ENCODE measurements at regions not wholly inside any gene's neighbourhood (a gene's known extent, or its start where the extent isn't known, plus 50 kb on each side); places are given as distances from the start of the nearest gene placed in this dataset.
"Not testable (repeated sequence)": the region's sequence is repeated elsewhere in the genome, so short reads cannot be mapped to it uniquely, and the experiment has no call there.

DNA sequence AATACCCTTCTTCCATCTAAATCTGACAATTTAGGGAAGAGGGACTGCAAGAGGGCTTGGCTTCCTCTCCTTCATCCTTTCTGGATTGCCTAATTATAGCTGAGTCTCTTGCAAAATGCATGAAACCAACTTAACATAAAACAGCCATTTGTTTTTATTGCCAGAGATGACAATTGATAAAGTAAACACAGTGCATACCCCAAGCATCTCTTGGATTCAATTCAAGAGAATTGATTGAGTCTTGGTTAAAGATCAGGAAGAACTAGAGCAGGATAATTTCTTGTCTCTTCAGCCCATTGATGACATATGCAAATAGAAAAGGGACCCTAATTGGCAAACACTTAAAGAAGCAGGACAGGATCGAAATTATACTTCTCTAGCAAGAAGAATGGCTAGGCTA lies 617.1 kb upstream of the PTBP2 start:
- no peaks in the 10 kb centered on the region for H3K27me3 Mint-ChIP-seq
- no peaks in the 10 kb centered on the region for H3K4me1 Mint-ChIP-seq (ENCODE audit: low read depth)
- H3K9me3 Mint-ChIP-seq = peaks cover 7% of the 10 kb centered on the region
- no peaks in the 10 kb centered on the region for H3K36me3 Mint-ChIP-seq (ENCODE audit: low read depth)
- H3K27ac Mint-ChIP-seq = no peak overlapping the region
- no peak overlapping the region for H3K4me3 Mint-ChIP-seq

DNA sequence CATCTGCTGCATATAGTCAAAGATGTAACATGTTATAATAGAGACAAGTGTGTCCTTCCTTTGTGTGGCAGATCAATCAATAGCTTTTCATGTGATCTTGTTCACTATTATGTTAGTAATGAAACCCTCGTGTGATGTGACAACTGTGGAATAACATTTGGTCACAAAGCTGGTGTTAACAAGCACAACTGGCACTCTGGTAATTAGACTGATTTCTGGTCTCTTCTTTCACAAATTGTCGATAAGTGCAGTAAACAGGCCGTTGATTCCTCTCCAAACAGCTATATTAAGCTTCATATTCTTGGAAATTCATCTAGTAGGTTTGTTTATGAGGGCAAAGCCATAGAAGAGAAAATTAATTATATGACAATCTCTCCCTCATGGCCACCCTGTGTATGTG lies 616.7 kb upstream of the PTBP2 start:
- no peaks in the 10 kb centered on the region for H3K4me1 Mint-ChIP-seq (ENCODE audit: low read depth)
- H3K27ac Mint-ChIP-seq = no peak overlapping the region
- H3K4me3 Mint-ChIP-seq = no peak overlapping the region
- H3K9me3 Mint-ChIP-seq = peaks cover 7% of the 10 kb centered on the region
- H3K27me3 Mint-ChIP-seq = no peaks in the 10 kb centered on the region
- no peaks in the 10 kb centered on the region for H3K36me3 Mint-ChIP-seq (ENCODE audit: low read depth)

DNA sequence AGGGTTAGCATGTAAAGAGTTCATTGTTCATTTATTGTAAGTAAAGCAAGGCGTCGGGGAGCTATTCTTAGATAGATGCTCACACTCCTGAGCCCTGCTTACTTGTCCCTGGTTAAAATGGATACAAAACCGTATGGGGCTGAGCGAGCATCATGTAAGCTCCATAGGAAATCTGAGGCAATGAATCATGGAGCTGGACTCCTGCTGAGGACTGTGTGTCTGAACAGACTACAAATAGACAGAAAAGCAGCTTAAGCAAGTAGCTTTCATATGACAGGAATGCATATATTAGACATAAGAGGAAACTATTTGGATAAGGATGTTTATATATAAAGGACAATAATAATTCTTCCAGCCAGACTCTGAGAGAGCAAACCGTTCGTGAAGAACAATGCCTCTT lies 604.9 kb upstream of the PTBP2 start:
- Mint-ChIP-seq H3K9me3 (peaks cover 7% of the 10 kb centered on the region), H3K4me3 (no peak overlapping the region), H3K27me3 (no peaks in the 10 kb centered on the region), H3K36me3 (ENCODE audit: low read depth) (no peaks in the 10 kb centered on the region), H3K27ac (no peak overlapping the region), H3K4me1 (ENCODE audit: low read depth) (no peaks in the 10 kb centered on the region)

DNA sequence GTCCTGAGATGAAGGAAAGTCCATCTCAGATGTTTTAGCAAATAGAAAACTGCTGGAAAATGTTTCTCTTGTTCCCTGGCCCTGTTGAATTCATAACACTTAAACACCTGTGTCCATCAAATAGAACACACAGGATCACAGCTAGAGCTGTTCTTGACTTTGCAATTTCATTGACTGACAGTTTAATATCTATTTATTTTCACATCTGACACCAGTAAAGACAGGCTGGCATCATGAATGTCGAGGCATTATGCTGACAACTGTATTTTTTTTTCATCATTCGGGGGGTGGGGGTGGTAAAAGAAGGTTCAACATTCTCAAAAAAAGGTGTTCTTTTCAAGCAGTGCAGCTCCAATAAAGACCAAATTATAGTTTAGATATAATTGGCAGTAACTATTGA lies 591.2 kb upstream of the PTBP2 start:
- peaks cover 10% of the 10 kb centered on the region for H3K9me3 Mint-ChIP-seq
- no peak overlapping the region for H3K27ac Mint-ChIP-seq
- H3K36me3 Mint-ChIP-seq (ENCODE audit: low read depth) = no peaks in the 10 kb centered on the region
- no peaks in the 10 kb centered on the region for H3K4me1 Mint-ChIP-seq (ENCODE audit: low read depth)
- H3K4me3 Mint-ChIP-seq = no peak overlapping the region
- no peaks in the 10 kb centered on the region for H3K27me3 Mint-ChIP-seq

DNA sequence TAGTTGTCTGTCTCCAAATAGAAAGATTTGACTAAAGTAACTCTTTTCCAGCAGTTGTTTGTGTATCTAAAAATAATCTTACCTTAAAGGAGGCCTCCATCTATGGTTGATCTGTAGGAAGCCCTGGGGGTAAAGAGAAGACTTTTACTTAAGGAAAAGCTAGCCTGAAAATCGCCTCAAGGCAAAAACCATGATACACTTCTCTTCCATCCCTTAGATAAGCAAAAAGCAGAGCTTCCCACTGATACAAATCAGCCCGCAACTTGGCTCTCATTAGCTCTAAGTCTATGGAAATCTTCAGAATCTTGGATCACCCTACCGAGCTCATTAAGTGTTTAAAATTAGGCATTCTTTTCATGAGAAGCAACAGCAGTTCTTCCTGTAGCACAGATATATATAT lies 576.9 kb upstream of the PTBP2 start:
- peaks cover 6% of the 10 kb centered on the region for H3K9me3 Mint-ChIP-seq
- H3K36me3 Mint-ChIP-seq (ENCODE audit: low read depth) = no peaks in the 10 kb centered on the region
- H3K27me3 Mint-ChIP-seq = no peaks in the 10 kb centered on the region
- no peaks in the 10 kb centered on the region for H3K4me1 Mint-ChIP-seq (ENCODE audit: low read depth)
- no peak overlapping the region for H3K4me3 Mint-ChIP-seq
- H3K27ac Mint-ChIP-seq = no peak overlapping the region

DNA sequence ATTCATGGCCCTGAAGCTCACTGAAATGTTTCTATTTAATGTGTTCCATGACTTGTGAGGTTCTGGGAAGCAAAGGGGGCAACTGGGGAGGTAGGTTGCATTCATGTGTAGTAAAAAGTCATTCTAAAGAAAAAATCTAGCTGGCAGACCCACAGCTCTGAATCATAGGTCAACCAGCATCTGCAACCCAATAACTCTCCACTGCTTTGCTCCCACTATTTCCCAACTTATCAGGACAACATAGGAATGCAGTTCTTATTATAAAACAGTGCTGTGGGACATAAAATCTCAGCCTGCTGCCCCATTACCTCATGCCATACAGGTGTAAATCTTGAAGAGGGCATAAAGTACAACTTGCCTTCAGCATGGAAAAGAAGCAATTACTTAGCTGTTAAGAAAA lies 576.1 kb upstream of the PTBP2 start:
- H3K27me3 Mint-ChIP-seq = no peaks in the 10 kb centered on the region
- H3K4me3 Mint-ChIP-seq = no peak overlapping the region
- peaks cover 6% of the 10 kb centered on the region for H3K9me3 Mint-ChIP-seq
- no peak overlapping the region for H3K27ac Mint-ChIP-seq
- H3K36me3 Mint-ChIP-seq (ENCODE audit: low read depth) = no peaks in the 10 kb centered on the region
- H3K4me1 Mint-ChIP-seq (ENCODE audit: low read depth) = no peaks in the 10 kb centered on the region

DNA sequence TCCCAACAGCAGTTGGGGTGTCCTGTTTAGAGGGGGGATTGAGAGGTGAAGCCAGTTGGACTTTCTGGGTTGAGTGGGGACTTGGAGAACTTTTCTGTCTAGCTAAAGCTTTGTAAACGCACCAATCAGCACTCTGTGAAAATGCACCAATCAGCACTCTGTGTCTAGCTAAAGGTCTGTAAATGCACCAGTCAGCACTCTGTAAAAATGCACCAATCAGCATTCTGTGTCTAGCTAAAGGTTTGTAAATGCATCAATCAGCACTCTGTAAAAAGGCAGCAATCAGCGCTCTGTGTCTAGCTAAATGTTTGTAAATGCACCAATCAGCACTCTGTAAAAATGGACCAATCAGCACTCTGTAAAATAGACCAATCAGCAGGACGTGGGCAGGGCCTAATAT lies 568.6 kb upstream of the PTBP2 start:
- H3K9me3 Mint-ChIP-seq; H3K4me1 Mint-ChIP-seq (ENCODE audit: low read depth); H3K27ac Mint-ChIP-seq; H3K4me3 Mint-ChIP-seq; H3K27me3 Mint-ChIP-seq; H3K36me3 Mint-ChIP-seq (ENCODE audit: low read depth): not testable (repeated sequence)

DNA sequence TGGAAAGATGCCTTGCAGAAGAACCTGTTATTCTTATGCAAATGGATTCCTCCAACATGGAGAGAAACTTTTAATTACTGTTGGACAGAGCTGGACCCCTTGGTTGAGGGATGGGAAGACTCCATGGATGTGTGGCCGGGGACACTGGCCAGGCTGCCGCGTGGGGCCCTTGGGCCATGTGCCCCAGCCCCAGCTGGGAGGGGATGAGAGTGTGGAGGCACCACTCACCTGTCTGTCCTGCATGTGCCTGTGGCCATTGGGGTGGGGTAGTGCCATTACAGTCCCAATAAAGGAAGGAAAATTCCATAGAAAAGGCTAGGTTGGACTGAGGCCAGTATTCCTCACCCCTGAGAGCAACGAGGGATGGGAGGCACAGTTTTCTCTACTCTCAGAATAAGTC lies 564.5 kb upstream of the PTBP2 start:
- Mint-ChIP-seq H3K9me3 (peaks cover 5% of the 10 kb centered on the region), H3K36me3 (ENCODE audit: low read depth) (no peaks in the 10 kb centered on the region), H3K27ac (no peak overlapping the region)

DNA sequence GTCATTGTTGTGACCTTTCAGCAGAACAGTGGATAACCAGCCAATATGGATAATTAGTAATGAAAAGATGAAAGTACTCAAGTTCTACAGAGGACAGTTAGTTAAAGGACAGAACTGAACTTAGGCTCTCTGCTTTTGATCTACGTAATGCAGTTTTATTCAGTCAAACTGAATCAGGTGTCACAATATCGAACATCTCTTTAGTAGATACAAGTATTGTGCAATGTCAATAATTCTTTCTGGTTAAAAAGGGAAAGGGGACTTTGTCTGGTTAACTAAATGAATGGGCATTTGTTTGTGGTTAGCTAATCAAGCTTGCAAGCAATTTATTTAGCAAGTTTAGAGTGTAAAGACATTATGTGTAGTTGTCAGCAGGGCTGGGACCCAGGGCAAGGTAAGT lies 562.2 kb upstream of the PTBP2 start:
- Mint-ChIP-seq H3K36me3 (ENCODE audit: low read depth) (no peaks in the 10 kb centered on the region), H3K4me3 (no peak overlapping the region), H3K4me1 (ENCODE audit: low read depth) (no peaks in the 10 kb centered on the region)

More for the DNA sequence above, 564.5 kb upstream of the PTBP2 start:
- Mint-ChIP-seq H3K4me3 (no peak overlapping the region), H3K27me3 (no peaks in the 10 kb centered on the region), H3K4me1 (ENCODE audit: low read depth) (no peaks in the 10 kb centered on the region)

DNA sequence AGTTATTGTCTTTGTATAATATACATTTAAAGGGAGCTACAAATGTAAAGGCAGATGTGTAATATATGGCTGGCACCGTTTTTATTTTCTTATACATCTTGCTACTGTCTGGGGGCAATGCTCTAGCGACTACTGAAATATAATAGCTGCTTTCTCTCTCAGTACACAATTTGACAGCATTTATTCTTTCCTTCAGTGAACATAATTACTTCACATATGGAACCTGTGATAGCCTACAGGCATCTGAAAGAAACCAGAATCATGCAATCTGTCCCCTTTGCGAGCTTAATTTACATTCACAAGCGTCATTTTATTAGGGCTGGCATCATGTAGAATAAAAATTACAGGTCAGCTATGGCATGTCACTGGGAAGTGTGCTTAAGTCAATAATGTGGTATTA lies 557.5 kb upstream of the PTBP2 start:
- H3K27me3 Mint-ChIP-seq = no peaks in the 10 kb centered on the region
- no peak overlapping the region for H3K27ac Mint-ChIP-seq
- no peaks in the 10 kb centered on the region for H3K4me1 Mint-ChIP-seq (ENCODE audit: low read depth)
- H3K4me3 Mint-ChIP-seq = no peak overlapping the region
- peaks cover 26% of the 10 kb centered on the region for H3K9me3 Mint-ChIP-seq
- no peaks in the 10 kb centered on the region for H3K36me3 Mint-ChIP-seq (ENCODE audit: low read depth)

More for the DNA sequence above, 562.2 kb upstream of the PTBP2 start:
- no peaks in the 10 kb centered on the region for H3K27me3 Mint-ChIP-seq
- no peak overlapping the region for H3K27ac Mint-ChIP-seq
- H3K9me3 Mint-ChIP-seq = peaks cover 11% of the 10 kb centered on the region

DNA sequence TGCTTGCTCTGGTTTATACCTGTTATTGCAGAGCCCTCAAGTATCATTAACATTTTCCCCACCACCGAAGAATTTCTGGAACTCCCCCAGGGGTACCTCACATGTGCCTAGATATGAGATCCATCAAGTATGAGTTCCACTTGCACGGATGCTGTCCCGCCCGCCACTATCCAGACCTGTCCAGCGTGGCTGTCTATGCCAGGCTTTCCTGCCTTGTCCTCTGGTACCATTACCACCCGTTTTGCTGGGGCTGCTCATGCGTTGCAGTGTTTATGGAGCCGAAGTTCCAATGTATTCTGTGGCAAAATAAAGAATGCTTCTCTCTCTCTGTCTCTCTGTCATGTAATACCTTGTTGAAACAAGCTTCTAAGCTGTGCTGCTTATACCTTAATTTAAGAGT lies 543.5 kb upstream of the PTBP2 start:
- Mint-ChIP-seq H3K27me3 (no peaks in the 10 kb centered on the region), H3K36me3 (ENCODE audit: low read depth) (no peaks in the 10 kb centered on the region), H3K9me3 (no peaks in the 10 kb centered on the region), H3K4me1 (ENCODE audit: low read depth) (no peaks in the 10 kb centered on the region), H3K4me3 (no peak overlapping the region), H3K27ac (no peak overlapping the region)

DNA sequence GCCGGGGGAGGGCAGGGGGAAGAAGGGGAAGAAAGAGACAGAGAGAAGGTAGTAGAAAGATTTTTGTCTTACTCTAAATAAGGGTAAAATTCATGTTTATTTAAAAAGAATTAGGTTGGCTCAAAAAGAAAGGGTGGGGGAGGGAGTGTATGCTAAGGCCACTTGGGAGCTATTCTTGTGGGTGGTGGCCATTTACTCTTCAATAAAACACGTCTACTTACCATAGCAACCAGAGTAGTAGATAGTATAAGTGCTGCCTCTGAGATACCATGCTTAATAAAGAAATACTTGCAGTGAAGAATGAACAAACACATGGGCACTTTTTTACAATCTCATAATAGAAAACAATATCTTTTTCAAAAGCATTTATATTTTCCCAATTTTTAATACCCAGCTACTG lies 538.1 kb upstream of the PTBP2 start:
- Mint-ChIP-seq H3K27me3 (no peaks in the 10 kb centered on the region), H3K36me3 (ENCODE audit: low read depth) (no peaks in the 10 kb centered on the region), H3K27ac (no peak overlapping the region), H3K4me1 (ENCODE audit: low read depth) (no peaks in the 10 kb centered on the region), H3K9me3 (no peaks in the 10 kb centered on the region), H3K4me3 (no peak overlapping the region)

DNA sequence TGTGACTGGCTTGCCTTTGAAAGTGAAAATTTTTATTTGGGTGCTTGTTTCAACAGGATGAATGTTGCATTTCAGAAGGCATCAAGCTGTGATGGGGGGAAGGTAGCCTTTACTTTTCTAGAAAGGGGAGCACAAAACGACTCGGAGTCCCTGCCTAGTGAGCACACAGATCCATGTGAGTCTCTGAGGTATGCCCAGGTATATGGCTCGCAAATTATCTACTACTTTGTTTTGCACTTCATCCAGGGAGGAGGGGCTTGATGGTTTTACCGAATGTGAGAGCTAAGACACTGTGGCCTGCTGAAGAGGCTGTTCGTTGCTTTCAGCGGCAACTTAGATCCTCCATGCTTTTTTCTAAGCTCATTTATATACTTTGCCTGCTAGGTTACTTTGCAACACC lies 537.7 kb upstream of the PTBP2 start:
- no peaks in the 10 kb centered on the region for H3K4me1 Mint-ChIP-seq (ENCODE audit: low read depth)
- H3K27me3 Mint-ChIP-seq = no peaks in the 10 kb centered on the region
- no peaks in the 10 kb centered on the region for H3K9me3 Mint-ChIP-seq
- no peaks in the 10 kb centered on the region for H3K36me3 Mint-ChIP-seq (ENCODE audit: low read depth)
- H3K27ac Mint-ChIP-seq = no peak overlapping the region
- H3K4me3 Mint-ChIP-seq = no peak overlapping the region

DNA sequence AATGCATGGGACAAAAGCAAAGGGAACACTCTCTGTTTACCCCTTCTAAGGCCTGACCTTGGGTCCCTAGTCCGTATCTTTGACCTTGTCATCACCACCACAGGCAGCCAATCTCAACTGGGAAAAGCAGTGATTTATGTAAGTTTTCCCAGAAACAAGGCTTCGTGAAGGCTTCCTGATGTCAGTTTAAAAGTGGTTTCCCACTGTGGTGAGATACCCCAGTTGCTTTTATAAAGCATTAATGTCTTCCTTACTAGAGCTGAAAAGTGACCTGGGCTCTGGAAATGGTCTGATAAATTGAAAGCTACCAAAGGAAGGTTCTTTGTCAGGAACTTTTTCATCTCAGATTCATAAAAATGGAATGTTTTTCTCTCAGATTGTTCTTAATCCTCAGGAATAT lies 536.4 kb upstream of the PTBP2 start:
- no peaks in the 10 kb centered on the region for H3K4me1 Mint-ChIP-seq (ENCODE audit: low read depth)

DNA sequence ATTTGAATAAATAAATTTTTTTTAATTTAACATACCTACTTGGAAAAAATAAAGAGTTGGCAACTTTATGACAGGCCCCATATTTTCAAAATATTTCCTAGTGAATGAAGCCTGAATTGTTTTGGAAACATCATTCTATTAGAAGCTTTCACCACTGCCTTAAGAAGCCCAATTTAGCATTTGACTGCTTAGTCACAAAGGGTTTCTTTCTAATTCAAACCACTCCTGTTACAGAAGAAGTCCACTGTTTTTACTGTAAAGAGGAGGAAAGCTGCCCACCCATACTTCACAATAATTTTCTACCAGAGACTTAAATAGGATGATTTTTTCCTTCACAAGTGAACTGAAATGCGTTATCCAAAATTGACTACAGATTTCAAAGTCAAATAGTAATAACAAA lies 534.6 kb upstream of the PTBP2 start:
- Mint-ChIP-seq H3K9me3 (peaks cover 13% of the 10 kb centered on the region), H3K4me3 (no peak overlapping the region), H3K4me1 (ENCODE audit: low read depth) (no peaks in the 10 kb centered on the region), H3K27ac (no peak overlapping the region), H3K27me3 (no peaks in the 10 kb centered on the region), H3K36me3 (ENCODE audit: low read depth) (no peaks in the 10 kb centered on the region)

More for the DNA sequence above, 536.4 kb upstream of the PTBP2 start:
- no peaks in the 10 kb centered on the region for H3K9me3 Mint-ChIP-seq
- H3K27me3 Mint-ChIP-seq = no peaks in the 10 kb centered on the region
- H3K36me3 Mint-ChIP-seq (ENCODE audit: low read depth) = no peaks in the 10 kb centered on the region
- no peak overlapping the region for H3K27ac Mint-ChIP-seq
- H3K4me3 Mint-ChIP-seq = no peak overlapping the region

DNA sequence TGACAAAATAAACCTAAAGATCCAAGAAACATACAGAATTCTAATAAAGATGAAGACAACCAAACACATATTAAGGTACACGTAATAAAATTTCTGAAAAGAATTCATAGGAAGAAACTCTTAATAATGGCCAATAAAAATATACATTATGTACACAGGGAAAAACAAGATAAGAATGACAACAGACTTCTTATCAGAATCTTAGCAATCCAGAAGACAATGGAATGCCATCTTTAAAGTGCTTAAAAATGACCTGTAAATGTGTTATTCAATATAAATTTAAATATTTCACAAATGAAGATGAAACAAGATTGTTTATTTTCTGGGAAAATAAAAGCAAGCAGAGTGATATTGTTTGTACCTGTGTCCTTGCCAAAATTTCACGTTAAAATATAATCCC lies 530.4 kb upstream of the PTBP2 start:
- H3K4me3 Mint-ChIP-seq = no peak overlapping the region
- peaks cover 16% of the 10 kb centered on the region for H3K9me3 Mint-ChIP-seq

DNA sequence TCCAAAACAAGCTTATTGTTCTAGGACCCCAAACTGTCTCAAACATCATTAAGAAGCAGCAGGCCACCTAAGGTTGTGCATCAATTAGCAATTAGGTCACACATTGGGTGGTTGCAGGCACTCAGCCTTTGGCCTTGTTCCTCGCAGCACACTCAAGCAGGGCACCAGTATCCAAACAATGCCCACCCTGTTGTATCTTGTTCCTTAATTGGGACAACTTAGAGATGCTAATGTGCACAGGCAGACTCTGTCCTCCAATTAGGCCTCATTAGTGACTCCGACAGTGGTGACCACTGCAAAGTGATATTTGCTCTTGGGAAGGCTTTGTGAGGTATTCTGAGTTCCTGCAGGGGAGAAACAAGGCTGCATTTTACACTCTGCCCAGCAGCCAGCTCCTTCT lies 515.1 kb upstream of the PTBP2 start:
- peaks cover 7% of the 10 kb centered on the region for H3K9me3 Mint-ChIP-seq
- no peak overlapping the region for H3K27ac Mint-ChIP-seq
- no peaks in the 10 kb centered on the region for H3K36me3 Mint-ChIP-seq (ENCODE audit: low read depth)
- no peaks in the 10 kb centered on the region for H3K27me3 Mint-ChIP-seq
- H3K4me1 Mint-ChIP-seq (ENCODE audit: low read depth) = no peaks in the 10 kb centered on the region
- H3K4me3 Mint-ChIP-seq = no peak overlapping the region

More for the DNA sequence above, 530.4 kb upstream of the PTBP2 start:
- Mint-ChIP-seq H3K27ac (no peak overlapping the region), H3K36me3 (ENCODE audit: low read depth) (no peaks in the 10 kb centered on the region), H3K4me1 (ENCODE audit: low read depth) (no peaks in the 10 kb centered on the region), H3K27me3 (no peaks in the 10 kb centered on the region)

Data from stimulated activated naive CD8-positive, alpha-beta T cell treated with anti-CD3 and anti-CD28 coated beads, Interleukin-15, Interleukin-2, amounts not matched to agents 100 ng/mL and 50 ng/mL, for 24 hours (primary cell).